Loucy (cell line): ENCODE measurements at regions not wholly inside any gene's neighbourhood (a gene's known extent, or its start where the extent isn't known, plus 50 kb on each side); places are given as distances from the start of the nearest gene placed in this dataset.

Source experiments
- H2AFZ ChIP-seq: fragments of 200-600 bp; sonication (generic); 2 replicates; pipeline ENCODE4 v1.6.0; 2016; ENCODE audit warnings: antibody characterized with exemption, mild to moderate bottlenecking, low read length, moderate library complexity
- H3F3A ChIP-seq: fragments of 200-600 bp; 2 replicates; pipeline ENCODE4 v1.6.0; 2016; ENCODE audit warnings: antibody characterized with exemption, low read depth, mild to moderate bottlenecking
- H3K27me3 ChIP-seq: fragments of 200-600 bp; sonication (generic); 2 replicates; pipeline ENCODE4 v1.6.1; 2014; ENCODE audit warnings: low read length, mild to moderate bottlenecking; ENCODE audit not compliant: insufficient read depth, poor library complexity, severe bottlenecking
- H3K36me3 ChIP-seq: fragments of 200-600 bp; sonication (generic); 2 replicates; pipeline ENCODE4 v1.6.1; 2016; ENCODE audit warnings: low read length; ENCODE audit not compliant: insufficient read depth
- H3K4me1 ChIP-seq: fragments of 200-600 bp; sonication (generic); 2 replicates; pipeline ENCODE4 v1.5.1; 2014; ENCODE audit warnings: low read length, mild to moderate bottlenecking; ENCODE audit not compliant: insufficient read depth, poor library complexity, severe bottlenecking
- H3K4me2 ChIP-seq: fragments of 200-600 bp; sonication (generic); 2 replicates; pipeline ENCODE4 v1.6.0; 2014; ENCODE audit warnings: antibody characterized with exemption, low read length, low read depth, mild to moderate bottlenecking; ENCODE audit not compliant: poor library complexity, severe bottlenecking
- H3K4me3 ChIP-seq: fragments of 200-600 bp; sonication (generic); 2 replicates; pipeline ENCODE4 v1.5.1; 2014; ENCODE audit warnings: low read length, mild to moderate bottlenecking, mixed read lengths; ENCODE audit not compliant: poor library complexity, severe bottlenecking
- H3K79me2 ChIP-seq: fragments of 200-600 bp; sonication (generic); 2 replicates; pipeline ENCODE4 v1.6.1; 2014; ENCODE audit warnings: low read length; ENCODE audit not compliant: insufficient read depth
- H3K9ac ChIP-seq: fragments of 200-600 bp; sonication (generic); 2 replicates; pipeline ENCODE4 v1.6.0; 2014; ENCODE audit warnings: mild to moderate bottlenecking, low read depth, low read length, moderate library complexity; ENCODE audit not compliant: poor library complexity, severe bottlenecking
- H3K9me2 ChIP-seq: fragments of 200-600 bp; sonication (generic); replicated peaks from 2 replicates; pipeline ENCODE4 v1.6.1; 2016; ENCODE audit warnings: low read depth, low read length, mixed read lengths
- H3K9me3 ChIP-seq: fragments of 200-600 bp; sonication (generic); 2 replicates; pipeline ENCODE4 v1.6.1; 2014; ENCODE audit warnings: mild to moderate bottlenecking, antibody characterized with exemption, low read length, low read depth; ENCODE audit not compliant: insufficient read depth
- H4K20me1 ChIP-seq: fragments of 200-600 bp; sonication (generic); 2 replicates; pipeline ENCODE4 v1.6.0; 2014; ENCODE audit warnings: antibody characterized with exemption, low read length, mild to moderate bottlenecking; ENCODE audit not compliant: insufficient read depth, poor library complexity, severe bottlenecking
- EZH2phosphoT487 ChIP-seq: fragments of 200-600 bp; IDR thresholded peaks from 2 replicates; pipeline ENCODE4 v1.6.1; 2018; ENCODE audit warnings: antibody characterized with exemption, mild to moderate bottlenecking, moderate library complexity, borderline replicate concordance
- TF ChIP-seq, protein P1 (sequence below): fragments of 200-600 bp; sonication (generic); conservative IDR thresholded peaks from 2 replicates; pipeline ENCODE4 v1.5.1; 2014; ENCODE audit warnings: mild to moderate bottlenecking, antibody characterized with exemption, low read length

DNA sequence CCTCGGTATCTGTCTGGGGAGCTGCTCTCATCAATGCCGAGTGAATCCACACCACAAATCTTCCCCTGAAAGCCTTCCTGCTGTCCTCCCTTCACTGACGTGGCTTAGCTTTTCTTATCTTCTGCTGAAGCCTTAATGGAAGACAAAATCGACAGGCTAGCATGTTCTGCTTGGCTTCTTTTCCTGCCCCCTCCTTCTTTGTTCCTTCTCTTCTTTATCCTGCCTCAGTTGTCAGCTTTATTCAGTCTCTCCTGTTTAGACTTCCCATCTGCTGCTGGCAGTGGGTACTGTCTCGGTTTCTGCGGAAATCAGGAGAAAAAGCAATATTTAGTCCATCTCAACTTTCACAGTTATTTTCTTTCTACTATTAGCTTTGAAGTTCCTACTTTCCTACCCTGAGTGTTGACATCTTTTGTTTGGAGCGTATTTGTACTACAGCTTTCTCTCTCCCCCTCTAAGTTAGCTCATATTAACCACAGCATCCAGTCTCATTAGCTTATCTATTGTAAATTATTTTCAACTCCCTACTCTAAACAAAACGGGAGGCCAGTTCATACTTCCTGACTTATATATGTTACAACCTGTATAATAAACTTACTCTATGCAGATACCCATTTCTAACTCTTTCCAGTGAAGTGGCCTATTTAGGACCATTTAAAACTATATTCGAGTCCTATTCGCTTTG, 226.0 kb downstream of the DACT1 start:
- Histone ChIP-seq H3K4me2 (no peak overlapping the region), H3K4me3 (no peak overlapping the region), H3K9me2 (no peaks in the 10 kb centered on the region), H3K4me1 (no peaks in the 10 kb centered on the region), H4K20me1 (no peaks in the 10 kb centered on the region), H3K9ac (no peak overlapping the region), H2AFZ (no peak overlapping the region), H3K79me2 (no peaks in the 10 kb centered on the region), H3K27me3 (no peaks in the 10 kb centered on the region), H3K36me3 (no peaks in the 10 kb centered on the region), H3F3A (no peaks in the 10 kb centered on the region), H3K9me3 (peaks cover 8% of the 10 kb centered on the region)
- TF ChIP-seq EZH2phosphoT487 = no peak
- TF ChIP-seq, protein P1, sequence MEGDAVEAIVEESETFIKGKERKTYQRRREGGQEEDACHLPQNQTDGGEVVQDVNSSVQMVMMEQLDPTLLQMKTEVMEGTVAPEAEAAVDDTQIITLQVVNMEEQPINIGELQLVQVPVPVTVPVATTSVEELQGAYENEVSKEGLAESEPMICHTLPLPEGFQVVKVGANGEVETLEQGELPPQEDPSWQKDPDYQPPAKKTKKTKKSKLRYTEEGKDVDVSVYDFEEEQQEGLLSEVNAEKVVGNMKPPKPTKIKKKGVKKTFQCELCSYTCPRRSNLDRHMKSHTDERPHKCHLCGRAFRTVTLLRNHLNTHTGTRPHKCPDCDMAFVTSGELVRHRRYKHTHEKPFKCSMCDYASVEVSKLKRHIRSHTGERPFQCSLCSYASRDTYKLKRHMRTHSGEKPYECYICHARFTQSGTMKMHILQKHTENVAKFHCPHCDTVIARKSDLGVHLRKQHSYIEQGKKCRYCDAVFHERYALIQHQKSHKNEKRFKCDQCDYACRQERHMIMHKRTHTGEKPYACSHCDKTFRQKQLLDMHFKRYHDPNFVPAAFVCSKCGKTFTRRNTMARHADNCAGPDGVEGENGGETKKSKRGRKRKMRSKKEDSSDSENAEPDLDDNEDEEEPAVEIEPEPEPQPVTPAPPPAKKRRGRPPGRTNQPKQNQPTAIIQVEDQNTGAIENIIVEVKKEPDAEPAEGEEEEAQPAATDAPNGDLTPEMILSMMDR = no peak

- no peaks in the 10 kb centered on the region for H3K36me3 ChIP-seq
- no peaks in the 10 kb centered on the region for H3K79me2 ChIP-seq
- TF ChIP-seq, protein P1 = no peak
- no peak for TF ChIP-seq EZH2phosphoT487
- H3K4me2 ChIP-seq = no peak overlapping the region
- H3F3A ChIP-seq = no peaks in the 10 kb centered on the region
- no peaks in the 10 kb centered on the region for H3K9me3 ChIP-seq
- no peak overlapping the region for H2AFZ ChIP-seq
- H3K9ac ChIP-seq = no peak overlapping the region
- no peaks in the 10 kb centered on the region for H4K20me1 ChIP-seq
- H3K9me2 ChIP-seq = no peaks in the 10 kb centered on the region
- no peaks in the 10 kb centered on the region for H3K4me1 ChIP-seq
- no peaks in the 10 kb centered on the region for H3K27me3 ChIP-seq
- H3K4me3 ChIP-seq = no peak overlapping the region
Observed at GRCh38 chr14:58864751-58865513, 227.2 kb downstream of the DACT1 start.

DNA sequence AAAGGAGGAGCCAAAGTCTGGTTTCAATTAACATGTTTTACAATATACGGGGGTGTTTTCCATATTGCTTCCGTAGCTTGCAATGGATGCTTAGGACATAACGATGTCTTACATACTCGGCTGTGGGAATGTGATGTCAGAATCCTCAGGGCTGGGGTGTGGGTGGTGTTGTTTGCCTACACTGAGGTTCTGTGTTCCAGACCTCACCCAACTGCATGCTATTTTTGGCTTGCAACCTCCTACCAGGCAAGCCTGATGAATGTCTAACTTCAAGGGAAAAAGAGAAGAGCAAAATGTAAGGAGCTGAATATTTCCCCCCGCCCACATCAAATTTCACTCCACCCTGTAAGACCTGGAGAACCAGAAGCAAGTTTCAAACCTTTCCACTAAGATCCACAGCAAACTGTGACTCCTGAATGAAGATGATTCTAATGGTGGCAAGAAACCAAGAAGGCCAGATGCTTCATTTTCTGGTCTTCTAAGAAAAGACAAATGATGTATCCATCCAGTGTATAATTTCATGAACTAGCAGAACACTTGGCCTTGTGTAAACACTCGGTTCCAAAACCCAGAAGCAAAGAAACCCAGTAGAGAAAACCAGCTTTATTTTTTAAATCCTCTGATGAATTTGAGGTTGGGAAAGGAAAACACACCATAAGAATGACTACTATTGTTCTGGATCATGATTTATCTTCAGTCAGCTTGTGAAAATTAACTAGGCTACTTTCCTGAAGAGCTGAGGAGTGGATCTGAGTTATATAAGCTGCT, 227.9 kb downstream of the DACT1 start:
- no peak overlapping the region for H3K9ac ChIP-seq
- H3K27me3 ChIP-seq = no peaks in the 10 kb centered on the region
- no peaks in the 10 kb centered on the region for H3K79me2 ChIP-seq
- H3K4me1 ChIP-seq = no peaks in the 10 kb centered on the region
- no peaks in the 10 kb centered on the region for H4K20me1 ChIP-seq
- H3K4me2 ChIP-seq = no peak overlapping the region
- no peaks in the 10 kb centered on the region for H3K36me3 ChIP-seq
- no peak overlapping the region for H2AFZ ChIP-seq
- TF ChIP-seq, protein P1 = no peak
- TF ChIP-seq EZH2phosphoT487 = no peak
- H3K9me2 ChIP-seq = no peaks in the 10 kb centered on the region
- H3K9me3 ChIP-seq = no peaks in the 10 kb centered on the region
- H3F3A ChIP-seq = no peaks in the 10 kb centered on the region
- H3K4me3 ChIP-seq = no peak overlapping the region
